ENCODE measurements at regions not wholly inside any gene's neighbourhood (a gene's known extent, or its start where the extent isn't known, plus 50 kb on each side); places are given as distances from the start of the nearest gene placed in this dataset.
"Not testable (repeated sequence)": the region's sequence is repeated elsewhere in the genome, so short reads cannot be mapped to it uniquely, and the experiment has no call there.

GRCh38 chr7:13806089-13806867, 183.2 kb downstream of the ETV1 start:
- not testable (repeated sequence) for TF ChIP-seq CTCF (IDR thresholded peaks at IDR 0.05 in 2 of 3, conservative IDR thresholded peaks at IDR 0.05 in 1 of 3; ENCODE audit: borderline replicate concordance in 1 of 3, insufficient read depth in 1 of 3, low read depth in 2 of 3, low read length in 2 of 3); CEBPB (IDR thresholded peaks at IDR 0.05; ENCODE audit: low read depth)

All from HCT116 (cell line).